Peyer's patch (tissue), 4 donors: ENCODE measurements at regions not wholly inside any gene's neighbourhood (a gene's known extent, or its start where the extent isn't known, plus 50 kb on each side); places are given as distances from the start of the nearest gene placed in this dataset.
"Not testable (repeated sequence)": the region's sequence is repeated elsewhere in the genome, so short reads cannot be mapped to it uniquely, and the experiment has no call there.

Experiments
- DNase-seq, 3 donors: peaks; one replicate each; pipeline ENCODE4 v3.0.0-alpha.2; 2017 to 2019
- H3K27ac ChIP-seq, 4 donors: fragments of 200-600 bp; sonication (generic); one replicate each; pipeline ENCODE4 v1.5.1; 2016 to 2019
- H3K27me3 ChIP-seq, 2 donors: fragments of 200-600 bp; sonication (generic); one replicate each; pipeline ENCODE4 v1.5.1; 2019
- H3K36me3 ChIP-seq, 3 donors: fragments of 200-600 bp; sonication (generic); one replicate each; pipeline ENCODE4 v1.5.1; 2016 to 2019
- H3K4me1 ChIP-seq, 4 donors: fragments of 200-600 bp; sonication (generic); one replicate each; pipeline ENCODE4 v1.5.1; 2016 to 2019
- H3K4me3 ChIP-seq, 4 donors: fragments of 200-600 bp; sonication (generic); 1 replicate in 3 of 4; 2 replicates in 1 of 4; pipeline ENCODE4 v1.5.1; 2016 to 2019; ENCODE audit warnings: mild to moderate bottlenecking in 1 of 4
- H3K9me3 ChIP-seq, 4 donors: fragments of 200-600 bp; sonication (generic); one replicate each; pipeline ENCODE4 v1.5.1; 2016 to 2019; ENCODE audit warnings: mild to moderate bottlenecking in 1 of 4
- CTCF ChIP-seq, 6 experiments: fragments of 450-650 bp in 4 of 6; fragments of 200-600 bp in 2 of 6; sonication (generic) in 1 of 6; IDR thresholded peaks; one replicate each; pipeline ENCODE4 v1.5.1; 2017 to 2019; ENCODE audit warnings: antibody characterized with exemption in 6 of 6, mild to moderate bottlenecking in 3 of 6, moderate library complexity in 1 of 6
- POLR2A ChIP-seq, 2 donors: fragments of 450-650 bp; IDR thresholded peaks; one replicate each; pipeline ENCODE4 v1.5.1; 2017; ENCODE audit warnings: antibody characterized with exemption in 2 of 2, mild to moderate bottlenecking in 2 of 2, moderate library complexity in 2 of 2

- Histone ChIP-seq H3K4me3 (no peak overlapping the region), H3K27ac (peak overlapping the region in 2 of 4 donors; percentile 38 to 79), H3K4me1 (no peaks in the 10 kb centered on the region), H3K36me3 (no peaks in the 10 kb centered on the region), H3K27me3 (no peaks in the 10 kb centered on the region), H3K9me3 (no peaks in the 10 kb centered on the region)
- peak in 2 of 3 donors; percentile 63 to 70 for DNase-seq
- TF ChIP-seq CTCF (IDR thresholded peaks at IDR 0.05) (no peak), POLR2A (IDR thresholded peaks at IDR 0.05) (no peak)
Observed at GRCh38 chr14:105700622-105701288, 174.4 kb downstream of the TMEM121 start.

GRCh38 chr14:105701456-105702274 is 175.3 kb downstream of the TMEM121 start:
- no peaks in the 10 kb centered on the region for H3K27me3 ChIP-seq
- H3K36me3 ChIP-seq = no peaks in the 10 kb centered on the region
- H3K4me3 ChIP-seq = no peak overlapping the region
- no peaks in the 10 kb centered on the region for H3K4me1 ChIP-seq
- TF ChIP-seq CTCF (IDR thresholded peaks at IDR 0.05) (no peak), POLR2A (IDR thresholded peaks at IDR 0.05) (no peak)
- peak overlapping the region in 2 of 4 donors; percentile 12 to 79 for H3K27ac ChIP-seq
- no peak for DNase-seq
- no peaks in the 10 kb centered on the region for H3K9me3 ChIP-seq

GRCh38 chr14:105702275-105702817 is 176.0 kb downstream of the TMEM121 start:
- Histone ChIP-seq H3K4me3 (no peak overlapping the region), H3K27ac (peak overlapping the region in 1 of 4 donors; percentile 79), H3K9me3 (no peaks in the 10 kb centered on the region), H3K27me3 (no peaks in the 10 kb centered on the region), H3K36me3 (no peaks in the 10 kb centered on the region), H3K4me1 (peaks cover 0 to 4% (median 0%) of the 10 kb centered on the region in 4 donors)
- DNase-seq = no peak
- TF ChIP-seq CTCF (IDR thresholded peaks at IDR 0.05) (no peak), POLR2A (IDR thresholded peaks at IDR 0.05) (no peak)

GRCh38 chr14:105703044-105703665 is 176.8 kb downstream of the TMEM121 start:
- not testable (repeated sequence) for H3K27ac ChIP-seq, H3K36me3 ChIP-seq, H3K27me3 ChIP-seq, H3K4me1 ChIP-seq, H3K4me3 ChIP-seq, H3K9me3 ChIP-seq, DNase-seq

GRCh38 chr14:105704091-105704490 is 177.7 kb downstream of the TMEM121 start:
- H3K36me3 ChIP-seq = not testable (repeated sequence)

GRCh38 chr14:105704492-105704891 is 178.1 kb downstream of the TMEM121 start:
- not testable (repeated sequence) for H3K4me3 ChIP-seq, H3K27me3 ChIP-seq, DNase-seq, H3K27ac ChIP-seq, H3K4me1 ChIP-seq, H3K9me3 ChIP-seq, H3K36me3 ChIP-seq

More at GRCh38 chr14:105704091-105704490, 177.7 kb downstream of the TMEM121 start:
- not testable (repeated sequence) for H3K27ac ChIP-seq, H3K4me3 ChIP-seq, DNase-seq, H3K27me3 ChIP-seq, H3K9me3 ChIP-seq, H3K4me1 ChIP-seq

GRCh38 chr14:105705512-105705861 is 179.1 kb downstream of the TMEM121 start:
- not testable (repeated sequence) for H3K36me3 ChIP-seq, H3K4me1 ChIP-seq, H3K4me3 ChIP-seq, DNase-seq, H3K9me3 ChIP-seq, H3K27me3 ChIP-seq
- peak overlapping the region in 1 of 4 donors; percentile 84 for H3K27ac ChIP-seq
